GM21737 (cell line): ENCODE measurements at regions not wholly inside any gene's neighbourhood (a gene's known extent, or its start where the extent isn't known, plus 50 kb on each side); places are given as distances from the start of the nearest gene placed in this dataset.
A peak's percentile ranks its signal among the peaks of the same experiment; 100 is the strongest.
"Not testable (repeated sequence)": the region's sequence is repeated elsewhere in the genome, so short reads cannot be mapped to it uniquely, and the experiment has no call there.

ENCODE experiments used
- ATAC-seq: cut with Tn5 transposase; IDR thresholded peaks from one replicate; pipeline ENCODE4 v1.9.1; 2021; ENCODE audit warnings: mild to moderate bottlenecking, moderate library complexity; ENCODE audit not compliant: unreplicated experiment

- ATAC-seq = no peak
These were observed 237.0 kb downstream of the UACA start for GRCh38 chr15:70526221-70526973.

GRCh38 chr15:70525551-70525950 is 237.8 kb downstream of the UACA start:
- no peak for ATAC-seq

GRCh38 chr15:70524470-70524869 is 238.9 kb downstream of the UACA start:
- ATAC-seq = no peak

- no peak for ATAC-seq
These were observed 239.7 kb downstream of the UACA start for GRCh38 chr15:70523616-70524015.

- ATAC-seq = no peak
These were observed 240.2 kb downstream of the UACA start for GRCh38 chr15:70523192-70523591.

GRCh38 chr15:70522323-70522966 is 240.9 kb downstream of the UACA start:
- ATAC-seq = no peak

- ATAC-seq = no peak
These were observed 241.6 kb downstream of the UACA start for GRCh38 chr15:70521576-70522322.

GRCh38 chr15:70519616-70520015 is 243.7 kb downstream of the UACA start:
- no peak for ATAC-seq

GRCh38 chr15:70519004-70519365 is 244.4 kb downstream of the UACA start:
- ATAC-seq = no peak

- ATAC-seq = no peak
These were observed 245.0 kb downstream of the UACA start for GRCh38 chr15:70518201-70519003.

GRCh38 chr15:70517194-70517590 is 246.2 kb downstream of the UACA start:
- no peak for ATAC-seq

GRCh38 chr15:70516408-70517193 is 246.8 kb downstream of the UACA start:
- no peak for ATAC-seq

GRCh38 chr15:70514251-70514650 is 249.1 kb downstream of the UACA start:
- no peak for ATAC-seq

- no peak for ATAC-seq
These were observed 249.5 kb downstream of the UACA start for GRCh38 chr15:70513819-70514218.

GRCh38 chr15:70512772-70513362 is 250.5 kb downstream of the UACA start:
- peak; percentile 63 for ATAC-seq

GRCh38 chr15:70511972-70512587 is 251.3 kb downstream of the UACA start:
- ATAC-seq = not testable (repeated sequence)

GRCh38 chr15:70510433-70510832 is 252.9 kb downstream of the UACA start:
- ATAC-seq = no peak

GRCh38 chr15:70509731-70510143 is 253.6 kb downstream of the UACA start:
- ATAC-seq = no peak

GRCh38 chr15:70509282-70509662 is 254.1 kb downstream of the UACA start:
- no peak for ATAC-seq
